Liver (tissue), 3 donors: ENCODE measurements at regions not wholly inside any gene's neighbourhood (a gene's known extent, or its start where the extent isn't known, plus 50 kb on each side); places are given as distances from the start of the nearest gene placed in this dataset.

Source experiments
- CTCF ChIP-seq: fragments of 150-350 bp; IDR thresholded peaks from 2 replicates; pipeline ENCODE4 v1.5.1; 2017; ENCODE audit warnings: improper control_type of control experiment, low read depth, low read length; ENCODE audit not compliant: missing input control
- HNF4G ChIP-seq: IDR thresholded peaks from 2 replicates; pipeline ENCODE4 v1.6.1; 2016; ENCODE audit warnings: antibody characterized with exemption
- JUND ChIP-seq, 2 donors: IDR thresholded peaks; 2 replicates each; pipeline ENCODE4 v1.6.1; 2016; ENCODE audit warnings: antibody characterized with exemption in 2 of 2
- RAD21 ChIP-seq, 2 donors: IDR thresholded peaks; 2 replicates each; pipeline ENCODE4 v1.6.1; 2016; ENCODE audit warnings: antibody characterized with exemption in 2 of 2, mild to moderate bottlenecking in 2 of 2
- REST ChIP-seq: IDR thresholded peaks from 2 replicates; pipeline ENCODE4 v1.6.1; 2016; ENCODE audit warnings: antibody characterized with exemption, mild to moderate bottlenecking
- SP1 ChIP-seq: IDR thresholded peaks from 2 replicates; pipeline ENCODE4 v1.6.1; 2018; ENCODE audit warnings: antibody characterized with exemption, mild to moderate bottlenecking
- TAF1 ChIP-seq: conservative IDR thresholded peaks from 2 replicates; pipeline ENCODE4 v1.6.1; 2016; ENCODE audit warnings: antibody characterized with exemption, mild to moderate bottlenecking
- YY1 ChIP-seq: IDR thresholded peaks from 2 replicates; pipeline ENCODE4 v1.6.1; 2016; ENCODE audit warnings: antibody characterized with exemption, mild to moderate bottlenecking
- ZBTB33 ChIP-seq: IDR thresholded peaks from 2 replicates; pipeline ENCODE4 v1.6.1; 2016; ENCODE audit warnings: antibody characterized with exemption
- donor health status: healthy.
- donor health status: healthy.

GRCh38 chr18:76633588-76634269 is 138.7 kb upstream of the ZNF516 start:
- TF ChIP-seq CTCF: no peak
- TF ChIP-seq JUND (IDR thresholded peaks at IDR 0.05): no peak
- TF ChIP-seq HNF4G: no peak
- TF ChIP-seq ZBTB33: no peak
- TF ChIP-seq RAD21 (IDR thresholded peaks at IDR 0.05): peak in 1 of 2 donors; percentile 58
- TF ChIP-seq REST: no peak
- no peak for TF ChIP-seq SP1
- TF ChIP-seq TAF1: no peak
- TF ChIP-seq YY1: no peak
